Fibroblast of lung (primary cell): ENCODE measurements at regions not wholly inside any gene's neighbourhood (a gene's known extent, or its start where the extent isn't known, plus 50 kb on each side); places are given as distances from the start of the nearest gene placed in this dataset.

ENCODE experiments used
- DNase-seq, 2 donors: peaks; one replicate each; pipeline versions ENCODE4 v3.0.0 to v3.0.0-alpha.2; 2010; ENCODE audit warnings: low read depth in 2 of 2
- H2AFZ ChIP-seq: 2 replicates; pipeline ENCODE4 v1.5.1; 2012; ENCODE audit warnings: low read length, control low read depth, inconsistent platforms
- H3K27ac ChIP-seq: 2 replicates; pipeline ENCODE4 v1.5.1; 2011; ENCODE audit warnings: low read length, control low read depth; ENCODE audit not compliant: insufficient read depth
- H3K27me3 ChIP-seq: 2 replicates; pipeline ENCODE4 v1.5.1; 2011; ENCODE audit warnings: mild to moderate bottlenecking, low read length; ENCODE audit not compliant: control insufficient read depth, insufficient read depth
- H3K36me3 ChIP-seq: 2 replicates; pipeline ENCODE4 v1.5.1; 2011; ENCODE audit warnings: low read length; ENCODE audit not compliant: control insufficient read depth, insufficient read depth
- H3K4me1 ChIP-seq: 2 replicates; pipeline ENCODE4 v1.5.1; 2011; ENCODE audit warnings: low read length; ENCODE audit not compliant: control insufficient read depth, insufficient read depth; ENCODE audit errors: extremely low read depth
- H3K4me2 ChIP-seq: 2 replicates; pipeline ENCODE4 v1.5.1; 2011; ENCODE audit warnings: low read length, control low read depth; ENCODE audit not compliant: insufficient read depth; ENCODE audit errors: extremely low read depth
- H3K4me3 ChIP-seq, 4 experiments: fragments of 200-600 bp in 1 of 4; sonication (generic) in 1 of 4; replicated peaks in 1 of 4; 2 replicates each; pipeline ENCODE4 v1.5.1; 2011 to 2016; ENCODE audit warnings: low read length in 4 of 4, low read depth in 3 of 4, mild to moderate bottlenecking in 3 of 4, control low read depth in 2 of 4, inconsistent platforms in 1 of 4, mixed read lengths in 1 of 4; ENCODE audit not compliant: insufficient read depth in 1 of 4; ENCODE audit errors: control extremely low read depth in 1 of 4
- H3K79me2 ChIP-seq: 2 replicates; pipeline ENCODE4 v1.5.1; 2012; ENCODE audit warnings: mild to moderate bottlenecking, low read length, inconsistent platforms; ENCODE audit not compliant: control insufficient read depth, insufficient read depth
- H3K9ac ChIP-seq: 2 replicates; pipeline ENCODE4 v1.5.1; 2011; ENCODE audit warnings: mild to moderate bottlenecking, low read length, control low read depth; ENCODE audit not compliant: insufficient read depth
- H3K9me3 ChIP-seq: 2 replicates; pipeline ENCODE4 v1.5.1; 2012; ENCODE audit warnings: low read depth, low read length; ENCODE audit not compliant: control insufficient read depth, insufficient read depth
- H4K20me1 ChIP-seq: 2 replicates; pipeline ENCODE4 v1.5.1; 2011; ENCODE audit warnings: low read length; ENCODE audit not compliant: control insufficient read depth, insufficient read depth; ENCODE audit errors: extremely low read depth
- CTCF ChIP-seq, 2 donors: IDR thresholded peaks in 1 of 2; conservative IDR thresholded peaks in 1 of 2; 1 replicate in 1 of 2; 2 replicates in 1 of 2; pipeline ENCODE4 v1.5.1; 2011 to 2012; ENCODE audit warnings: low read length in 2 of 2, control low read depth in 1 of 2, inconsistent platforms in 1 of 2, low read depth in 1 of 2, mild to moderate bottlenecking in 1 of 2
- EZH2 ChIP-seq: IDR thresholded peaks from 2 replicates; pipeline ENCODE4 v1.5.1; 2012; ENCODE audit warnings: low read length, control low read depth, mild to moderate bottlenecking; ENCODE audit errors: missing control alignments

- Histone ChIP-seq H3K4me2 (no peak overlapping the region), H3K27me3 (no peaks in the 10 kb centered on the region), H3K4me3 (no peak overlapping the region), H4K20me1 (no peaks in the 10 kb centered on the region), H3K27ac (no peak overlapping the region), H3K4me1 (no peaks in the 10 kb centered on the region), H3K9me3 (no peaks in the 10 kb centered on the region), H3K36me3 (no peaks in the 10 kb centered on the region), H3K9ac (no peak overlapping the region), H2AFZ (no peak overlapping the region), H3K79me2 (no peaks in the 10 kb centered on the region)
- no peak for DNase-seq
- TF ChIP-seq CTCF (conservative IDR thresholded peaks at IDR 0.05 in 1 of 2, IDR thresholded peaks at IDR 0.05 in 1 of 2; ENCODE audit: low read depth in 1 of 2, low read length in 2 of 2) (no peak), EZH2 (no peak)
Observed at GRCh38 chr11:28482666-28483065, 374.5 kb downstream of the METTL15 start.

- Histone ChIP-seq H3K4me3 (no peak overlapping the region), H3K27ac (no peak overlapping the region), H3K9me3 (no peaks in the 10 kb centered on the region), H3K36me3 (no peaks in the 10 kb centered on the region), H3K27me3 (no peaks in the 10 kb centered on the region), H2AFZ (no peak overlapping the region), H3K79me2 (no peaks in the 10 kb centered on the region), H3K9ac (no peak overlapping the region), H3K4me1 (no peaks in the 10 kb centered on the region), H4K20me1 (no peaks in the 10 kb centered on the region), H3K4me2 (no peak overlapping the region)
- no peak for DNase-seq
- no peak for TF ChIP-seq EZH2
Observed at GRCh38 chr11:28481616-28482480, 373.7 kb downstream of the METTL15 start.

GRCh38 chr11:28480406-28480805 is 372.2 kb downstream of the METTL15 start:
- no peak overlapping the region for H3K27ac ChIP-seq
- no peak overlapping the region for H3K4me3 ChIP-seq
- H3K9ac ChIP-seq, result no peak overlapping the region
- no peak for DNase-seq
- H3K36me3 ChIP-seq, result no peaks in the 10 kb centered on the region
- no peak for TF ChIP-seq CTCF (conservative IDR thresholded peaks at IDR 0.05 in 1 of 2, IDR thresholded peaks at IDR 0.05 in 1 of 2; ENCODE audit: low read depth in 1 of 2, low read length in 2 of 2)
- no peak for TF ChIP-seq EZH2
- no peaks in the 10 kb centered on the region for H3K79me2 ChIP-seq
- no peaks in the 10 kb centered on the region for H3K9me3 ChIP-seq
- no peaks in the 10 kb centered on the region for H3K27me3 ChIP-seq
- no peaks in the 10 kb centered on the region for H3K4me1 ChIP-seq
- H4K20me1 ChIP-seq, result no peaks in the 10 kb centered on the region
- no peak overlapping the region for H3K4me2 ChIP-seq
- H2AFZ ChIP-seq, result no peak overlapping the region
